Adrenal gland (tissue), 5 donors: ENCODE measurements at regions not wholly inside any gene's neighbourhood (a gene's known extent, or its start where the extent isn't known, plus 50 kb on each side); places are given as distances from the start of the nearest gene placed in this dataset.

Source experiments
- POLR2A ChIP-seq, 2 donors: fragments of 450-650 bp; IDR thresholded peaks; one replicate each; pipeline ENCODE4 v1.6.1; 2017; ENCODE audit warnings: antibody characterized with exemption in 2 of 2, mild to moderate bottlenecking in 2 of 2, moderate library complexity in 1 of 2
- TF ChIP-seq, protein P1 (sequence below), 6 experiments: fragments of 450-650 bp in 4 of 6; fragments of 200-600 bp in 2 of 6; sonication (generic) in 1 of 6; IDR thresholded peaks; 1 replicate in 5 of 6; 2 replicates in 1 of 6; pipeline versions ENCODE4 v1.5.1 to v1.8.0; 2016 to 2021; ENCODE audit warnings: antibody characterized with exemption in 6 of 6, mild to moderate bottlenecking in 2 of 6, moderate library complexity in 1 of 6
- donor health status: DM: no; HTN: no; CAD: no.

DNA sequence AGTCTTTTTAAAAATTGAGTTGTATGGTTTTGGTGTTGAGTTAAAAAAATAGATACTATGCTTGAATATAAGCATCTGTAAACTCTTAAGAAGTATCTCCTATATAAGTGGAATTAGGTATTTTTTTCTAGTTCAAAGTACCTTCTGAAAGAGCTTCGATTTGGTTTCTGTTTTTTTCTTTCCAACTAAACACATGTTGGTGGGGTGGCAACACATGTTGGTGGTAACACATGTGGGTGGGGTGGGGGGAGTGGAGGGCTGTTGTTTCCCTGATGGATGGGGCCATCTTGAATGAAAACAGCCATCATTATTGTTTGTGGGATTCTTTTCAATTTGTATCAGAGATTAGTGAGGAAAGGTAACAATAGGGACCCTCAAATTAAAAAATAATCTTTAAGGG is 178.9 kb downstream of the STK31 start:
- TF ChIP-seq, protein P1, sequence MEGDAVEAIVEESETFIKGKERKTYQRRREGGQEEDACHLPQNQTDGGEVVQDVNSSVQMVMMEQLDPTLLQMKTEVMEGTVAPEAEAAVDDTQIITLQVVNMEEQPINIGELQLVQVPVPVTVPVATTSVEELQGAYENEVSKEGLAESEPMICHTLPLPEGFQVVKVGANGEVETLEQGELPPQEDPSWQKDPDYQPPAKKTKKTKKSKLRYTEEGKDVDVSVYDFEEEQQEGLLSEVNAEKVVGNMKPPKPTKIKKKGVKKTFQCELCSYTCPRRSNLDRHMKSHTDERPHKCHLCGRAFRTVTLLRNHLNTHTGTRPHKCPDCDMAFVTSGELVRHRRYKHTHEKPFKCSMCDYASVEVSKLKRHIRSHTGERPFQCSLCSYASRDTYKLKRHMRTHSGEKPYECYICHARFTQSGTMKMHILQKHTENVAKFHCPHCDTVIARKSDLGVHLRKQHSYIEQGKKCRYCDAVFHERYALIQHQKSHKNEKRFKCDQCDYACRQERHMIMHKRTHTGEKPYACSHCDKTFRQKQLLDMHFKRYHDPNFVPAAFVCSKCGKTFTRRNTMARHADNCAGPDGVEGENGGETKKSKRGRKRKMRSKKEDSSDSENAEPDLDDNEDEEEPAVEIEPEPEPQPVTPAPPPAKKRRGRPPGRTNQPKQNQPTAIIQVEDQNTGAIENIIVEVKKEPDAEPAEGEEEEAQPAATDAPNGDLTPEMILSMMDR (IDR thresholded peaks at IDR 0.05) = no peak
- TF ChIP-seq POLR2A (IDR thresholded peaks at IDR 0.05) = no peak
